HFFc6 (cell line): ENCODE measurements at regions not wholly inside any gene's neighbourhood (a gene's known extent, or its start where the extent isn't known, plus 50 kb on each side); places are given as distances from the start of the nearest gene placed in this dataset.

ENCODE experiments used
- DNase-seq: peaks from one replicate; pipeline ENCODE4 v3.0.0-alpha.2; 2018
- H3K27ac Mint-ChIP-seq: 2 replicates; pipeline ENCODE4 v1.8.0; 2020; ENCODE audit warnings: mild to moderate bottlenecking, mixed read lengths
- H3K27me3 Mint-ChIP-seq: 2 replicates; pipeline ENCODE4 v1.8.0; 2021; ENCODE audit warnings: mild to moderate bottlenecking, moderate library complexity, mixed read lengths; ENCODE audit not compliant: insufficient read depth
- H3K36me3 Mint-ChIP-seq: 2 replicates; pipeline ENCODE4 v1.8.0; 2021; ENCODE audit warnings: low read depth, mixed read lengths
- H3K4me1 Mint-ChIP-seq: 2 replicates; pipeline ENCODE4 v1.8.0; 2020; ENCODE audit warnings: low read depth, mixed read lengths
- H3K4me3 Mint-ChIP-seq: 2 replicates; pipeline ENCODE4 v1.8.0; 2020; ENCODE audit warnings: mild to moderate bottlenecking, moderate library complexity, mixed read lengths
- H3K9me3 Mint-ChIP-seq: 2 replicates; pipeline ENCODE4 v1.8.0; 2020; ENCODE audit warnings: mild to moderate bottlenecking, mixed read lengths
- CTCF ChIP-seq: fragments of 200-600 bp; sonication (generic); IDR thresholded peaks from 2 replicates; pipeline ENCODE4 v1.5.0; 2021; ENCODE audit warnings: antibody characterized with exemption, mild to moderate bottlenecking

- Mint-ChIP-seq H3K27ac (no peak overlapping the region), H3K4me1 (peaks cover 10% of the 10 kb centered on the region), H3K36me3 (no peaks in the 10 kb centered on the region), H3K9me3 (no peaks in the 10 kb centered on the region), H3K27me3 (peaks cover 9% of the 10 kb centered on the region), H3K4me3 (no peak overlapping the region)
- TF ChIP-seq CTCF = no peak
- DNase-seq = no peak
Observed at GRCh38 chr4:138740816-138741745, 274.5 kb upstream of the NOCT start.

GRCh38 chr4:138736362-138736761 is 279.2 kb upstream of the NOCT start:
- no peak overlapping the region for H3K27ac Mint-ChIP-seq
- no peaks in the 10 kb centered on the region for H3K36me3 Mint-ChIP-seq
- no peak for DNase-seq
- H3K9me3 Mint-ChIP-seq = no peaks in the 10 kb centered on the region
- H3K4me3 Mint-ChIP-seq = no peak overlapping the region; the same call in 1 of the 2 replicates
- H3K4me1 Mint-ChIP-seq = peaks cover 14% of the 10 kb centered on the region
- H3K27me3 Mint-ChIP-seq = no peaks in the 10 kb centered on the region; the same call in 1 of the 2 replicates
- TF ChIP-seq CTCF = no peak

- Mint-ChIP-seq H3K4me3 (no peak overlapping the region), H3K36me3 (no peaks in the 10 kb centered on the region), H3K27me3 (peaks cover 2% of the 10 kb centered on the region; the same call in 1 of the 2 replicates), H3K4me1 (peaks cover 14% of the 10 kb centered on the region), H3K9me3 (no peaks in the 10 kb centered on the region), H3K27ac (no peak overlapping the region)
- DNase-seq = no peak
- TF ChIP-seq CTCF = no peak
Observed at GRCh38 chr4:138734746-138735145, 280.8 kb upstream of the NOCT start.

GRCh38 chr4:138728566-138728965 is 287.0 kb upstream of the NOCT start:
- Mint-ChIP-seq H3K27me3 (peaks cover 6% of the 10 kb centered on the region), H3K4me3 (no peak overlapping the region), H3K27ac (no peak overlapping the region), H3K36me3 (no peaks in the 10 kb centered on the region), H3K9me3 (no peaks in the 10 kb centered on the region), H3K4me1 (no peaks in the 10 kb centered on the region)
- no peak for DNase-seq
- no peak for TF ChIP-seq CTCF

GRCh38 chr4:138727731-138728130 is 287.9 kb upstream of the NOCT start:
- no peak for DNase-seq
- Mint-ChIP-seq H3K9me3 (no peaks in the 10 kb centered on the region), H3K27ac (no peak overlapping the region), H3K27me3 (peaks cover 6% of the 10 kb centered on the region), H3K4me3 (no peak overlapping the region), H3K36me3 (no peaks in the 10 kb centered on the region), H3K4me1 (no peaks in the 10 kb centered on the region)
- no peak for TF ChIP-seq CTCF
